ENCODE measurements at regions not wholly inside any gene's neighbourhood (a gene's known extent, or its start where the extent isn't known, plus 50 kb on each side); places are given as distances from the start of the nearest gene placed in this dataset.

GRCh38 chr7:17558558-17559332, 260.3 kb downstream of the AHR start:
- DNase-seq = no peak

- DNase-seq = peak; percentile 61
These were observed 260.9 kb downstream of the AHR start for GRCh38 chr7:17559388-17559787.

- no peak for DNase-seq
These were observed 262.1 kb downstream of the AHR start for GRCh38 chr7:17560516-17560915.

- no peak for DNase-seq
These were observed 262.5 kb downstream of the AHR start for GRCh38 chr7:17560966-17561365.

- DNase-seq = peak; percentile 86
These were observed 266.3 kb downstream of the AHR start for GRCh38 chr7:17564678-17565212.

- peak; percentile 94 for DNase-seq
These were observed 281.7 kb downstream of the AHR start for GRCh38 chr7:17580141-17580540.

GRCh38 chr7:17580856-17581255, 282.4 kb downstream of the AHR start:
- peak; percentile 38 for DNase-seq

- DNase-seq = no peak
These were observed 282.8 kb downstream of the AHR start for GRCh38 chr7:17581301-17581700.

- peak; percentile 86 for DNase-seq
These were observed 284.2 kb downstream of the AHR start for GRCh38 chr7:17582696-17583095.

- DNase-seq = no peak
These were observed 285.3 kb downstream of the AHR start for GRCh38 chr7:17583786-17584185.

GRCh38 chr7:17584822-17585221, 286.4 kb downstream of the AHR start:
- DNase-seq = peak; percentile 78

GRCh38 chr7:17586711-17587110, 288.3 kb downstream of the AHR start:
- DNase-seq = no peak

GRCh38 chr7:17588730-17589129, 290.3 kb downstream of the AHR start:
- DNase-seq = no peak

- DNase-seq = no peak
These were observed 291.2 kb downstream of the AHR start for GRCh38 chr7:17589671-17590070.

- DNase-seq = no peak
These were observed 291.8 kb downstream of the AHR start for GRCh38 chr7:17590221-17590620.

GRCh38 chr7:17593819-17594419, 295.5 kb downstream of the AHR start:
- DNase-seq = peak; percentile 68

- no peak for DNase-seq
These were observed 297.1 kb downstream of the AHR start for GRCh38 chr7:17595546-17595945.

- no peak for DNase-seq
These were observed 299.9 kb downstream of the AHR start for GRCh38 chr7:17598305-17598704.

GRCh38 chr7:17598846-17599245, 300.4 kb downstream of the AHR start:
- DNase-seq = peak; percentile 38

- DNase-seq = no peak
These were observed 301.4 kb downstream of the AHR start for GRCh38 chr7:17599733-17600339.

- DNase-seq = peak; percentile 91
These were observed 301.9 kb downstream of the AHR start for GRCh38 chr7:17600340-17600752.

- no peak for DNase-seq
These were observed 303.5 kb downstream of the AHR start for GRCh38 chr7:17601921-17602320.

- DNase-seq = peak; percentile 69
These were observed 309.8 kb downstream of the AHR start for GRCh38 chr7:17608114-17608833.

Data from fibroblast of skin of right biceps (primary cell).